ENCODE measurements at regions not wholly inside any gene's neighbourhood (a gene's known extent, or its start where the extent isn't known, plus 50 kb on each side); places are given as distances from the start of the nearest gene placed in this dataset.

- intact Hi-C loops (cut with micrococcal nuclease; ENCODE audit: unreplicated experiment) = no loop called here
- Mint-ChIP-seq H3K27me3 (ENCODE audit: unreplicated experiment) (peaks cover 30% of the 10 kb centered on the region), H3K36me3 (ENCODE audit: insufficient read depth, unreplicated experiment) (no peaks in the 10 kb centered on the region), H3K4me3 (ENCODE audit: low read depth, unreplicated experiment) (no peak overlapping the region), H3K9me3 (ENCODE audit: low read depth, unreplicated experiment) (no peaks in the 10 kb centered on the region), H3K27ac (ENCODE audit: unreplicated experiment) (no peak overlapping the region), H3K4me1 (ENCODE audit: low read depth, unreplicated experiment) (no peaks in the 10 kb centered on the region)
- no peak for TF ChIP-seq CTCF (IDR thresholded peaks at IDR 0.05; ENCODE audit: unreplicated experiment)
- no peak for DNase-seq
- CTCF ChIA-PET = no interaction called here
- BruUV-seq (replicated peaks) = no TSS peak
Measured at GRCh38 chr7:51457079-51457478, 140.5 kb upstream of the COBL start.

GRCh38 chr7:51456431-51457060 is 139.9 kb upstream of the COBL start:
- DNase-seq = no peak
- Mint-ChIP-seq H3K36me3 (ENCODE audit: insufficient read depth, unreplicated experiment) (no peaks in the 10 kb centered on the region), H3K27ac (ENCODE audit: unreplicated experiment) (no peak overlapping the region), H3K4me3 (ENCODE audit: low read depth, unreplicated experiment) (no peak overlapping the region), H3K4me1 (ENCODE audit: low read depth, unreplicated experiment) (no peaks in the 10 kb centered on the region), H3K9me3 (ENCODE audit: low read depth, unreplicated experiment) (no peaks in the 10 kb centered on the region), H3K27me3 (ENCODE audit: unreplicated experiment) (peaks cover 30% of the 10 kb centered on the region)
- no peak for TF ChIP-seq CTCF (IDR thresholded peaks at IDR 0.05; ENCODE audit: unreplicated experiment)
- intact Hi-C loops (cut with micrococcal nuclease; ENCODE audit: unreplicated experiment) = no loop called here
- no TSS peak for BruUV-seq (replicated peaks)
- CTCF ChIA-PET = no interaction called here

- DNase-seq = no peak
- intact Hi-C loops (cut with micrococcal nuclease; ENCODE audit: unreplicated experiment) = no loop called here
- Mint-ChIP-seq H3K36me3 (ENCODE audit: insufficient read depth, unreplicated experiment) (no peaks in the 10 kb centered on the region), H3K4me3 (ENCODE audit: low read depth, unreplicated experiment) (no peak overlapping the region), H3K27ac (ENCODE audit: unreplicated experiment) (no peak overlapping the region), H3K27me3 (ENCODE audit: unreplicated experiment) (peaks cover 33% of the 10 kb centered on the region), H3K9me3 (ENCODE audit: low read depth, unreplicated experiment) (no peaks in the 10 kb centered on the region), H3K4me1 (ENCODE audit: low read depth, unreplicated experiment) (no peaks in the 10 kb centered on the region)
- no peak for TF ChIP-seq CTCF (IDR thresholded peaks at IDR 0.05; ENCODE audit: unreplicated experiment)
- CTCF ChIA-PET = no interaction called here
- BruUV-seq (replicated peaks) = no TSS peak
Measured at GRCh38 chr7:51455948-51456347, 139.3 kb upstream of the COBL start.

- no TSS peak for BruUV-seq (replicated peaks)
- Mint-ChIP-seq H3K9me3 (ENCODE audit: low read depth, unreplicated experiment) (no peaks in the 10 kb centered on the region), H3K36me3 (ENCODE audit: insufficient read depth, unreplicated experiment) (no peaks in the 10 kb centered on the region), H3K27ac (ENCODE audit: unreplicated experiment) (no peak overlapping the region), H3K4me1 (ENCODE audit: low read depth, unreplicated experiment) (no peaks in the 10 kb centered on the region), H3K4me3 (ENCODE audit: low read depth, unreplicated experiment) (no peak overlapping the region), H3K27me3 (ENCODE audit: unreplicated experiment) (peaks cover 37% of the 10 kb centered on the region)
- intact Hi-C loops (cut with micrococcal nuclease; ENCODE audit: unreplicated experiment) = no loop called here
- no peak for DNase-seq
- CTCF ChIA-PET = interaction anchor here (0.5 kb wide), 1 partner anchor 19 kb away, joined by 4 read pairs; no protein-coding TSS in a partner anchor
- TF ChIP-seq CTCF (IDR thresholded peaks at IDR 0.05; ENCODE audit: unreplicated experiment) = no peak
Measured at GRCh38 chr7:51455513-51455912, 138.9 kb upstream of the COBL start.

Data from Calu3 (cell line).